ENCODE measurements at regions not wholly inside any gene's neighbourhood (a gene's known extent, or its start where the extent isn't known, plus 50 kb on each side); places are given as distances from the start of the nearest gene placed in this dataset.
"Not testable (repeated sequence)": the region's sequence is repeated elsewhere in the genome, so short reads cannot be mapped to it uniquely, and the experiment has no call there.

DNA sequence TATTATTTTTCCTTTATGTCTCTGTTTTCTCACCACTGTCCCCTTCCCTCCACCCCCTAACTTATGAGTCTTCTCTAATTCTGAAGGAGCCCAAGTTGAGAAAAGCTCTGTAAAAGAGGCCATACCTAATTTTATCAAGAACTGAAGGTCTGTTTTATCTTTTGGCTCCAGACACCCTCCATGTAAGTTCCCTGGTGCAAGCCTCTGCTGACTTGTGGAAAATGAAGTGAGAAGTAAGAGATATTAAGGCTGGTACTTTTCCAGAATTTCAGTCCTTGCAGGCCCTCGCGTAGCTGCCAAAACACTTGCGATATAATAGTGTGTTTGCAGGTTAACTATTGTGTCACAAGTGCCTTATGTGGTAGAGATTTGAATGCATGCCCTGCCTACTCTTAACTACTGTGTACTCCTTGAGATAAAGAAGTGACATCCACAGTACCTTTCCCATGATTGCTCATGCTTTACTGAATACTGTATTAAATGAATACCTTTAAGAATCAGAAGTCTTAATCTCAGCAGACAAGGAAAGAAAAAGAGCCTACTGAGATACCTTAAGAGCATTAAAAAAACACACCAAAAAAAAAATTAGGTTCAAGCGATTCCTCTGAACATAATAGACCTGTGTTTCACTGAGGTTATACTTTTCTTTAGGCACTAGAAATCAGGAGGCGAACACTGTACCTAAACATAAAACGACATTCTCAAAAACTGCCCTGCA lies 143.6 kb upstream of the ZNF184 start:
- no peak for DNase-seq

DNA sequence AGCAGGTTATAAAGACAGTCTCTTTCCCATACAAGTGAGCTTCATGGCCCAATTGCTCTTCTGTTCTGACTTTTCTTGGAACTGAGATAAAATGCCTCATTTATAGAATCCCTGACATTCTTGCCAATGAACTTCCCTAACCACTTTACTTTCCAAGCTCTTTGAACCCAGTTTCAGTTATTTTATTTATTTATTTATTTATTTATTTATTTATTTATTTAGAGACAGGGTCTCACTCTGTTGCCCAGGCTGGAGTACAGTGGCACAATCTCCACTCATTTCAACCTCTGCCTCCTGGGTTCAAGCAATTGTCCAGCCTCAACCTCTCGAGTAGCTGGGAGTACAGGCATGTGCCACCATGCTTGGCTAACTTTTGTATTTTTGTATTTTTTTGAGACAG lies 138.5 kb upstream of the ZNF184 start:
- DNase-seq, result no peak

DNA sequence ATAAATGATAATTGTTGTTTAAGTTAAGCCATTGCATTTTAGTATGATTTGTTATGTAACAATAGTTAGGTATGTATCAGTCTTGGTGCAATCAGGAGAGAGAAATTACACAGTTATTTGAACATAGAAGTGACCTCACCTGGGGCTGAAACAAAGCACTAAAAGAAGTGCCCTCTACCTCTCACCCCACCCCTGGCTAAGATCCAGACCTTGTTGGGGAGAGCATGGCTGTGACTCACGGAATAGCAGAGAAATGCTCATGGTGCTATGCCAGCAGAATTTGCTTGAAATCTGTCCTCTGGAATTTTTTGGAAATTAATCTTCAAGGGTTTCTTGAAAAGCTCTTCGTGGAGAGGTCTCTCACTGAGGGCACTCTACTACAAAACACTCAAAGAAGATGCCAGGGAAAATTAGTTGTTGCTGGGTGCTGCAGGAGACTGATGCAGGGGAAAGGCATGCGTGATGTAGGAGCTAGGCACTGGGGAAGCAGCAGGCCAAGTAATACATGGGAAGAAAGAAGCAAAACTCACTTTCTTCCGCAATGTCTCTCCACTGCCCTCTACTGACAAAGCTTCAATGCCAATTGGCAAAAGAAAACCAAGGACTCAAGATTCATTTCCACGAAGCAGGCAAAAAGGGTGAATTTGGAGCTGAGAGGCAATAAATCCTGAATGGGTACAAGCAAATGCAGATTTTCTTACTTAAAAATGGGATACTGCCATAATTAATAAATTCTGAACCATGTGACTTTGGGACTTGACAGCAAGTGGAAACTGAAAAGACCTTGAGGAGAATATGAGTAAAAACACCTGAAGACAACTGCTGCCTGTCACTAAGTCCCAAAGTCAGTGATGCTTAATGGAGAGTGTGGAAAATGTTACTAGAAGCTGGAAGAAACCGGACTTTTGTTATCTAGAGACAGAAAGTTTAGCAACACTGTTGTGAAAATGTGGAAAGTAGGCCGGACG lies 136.3 kb upstream of the ZNF184 start:
- peak; percentile 16 for DNase-seq

DNA sequence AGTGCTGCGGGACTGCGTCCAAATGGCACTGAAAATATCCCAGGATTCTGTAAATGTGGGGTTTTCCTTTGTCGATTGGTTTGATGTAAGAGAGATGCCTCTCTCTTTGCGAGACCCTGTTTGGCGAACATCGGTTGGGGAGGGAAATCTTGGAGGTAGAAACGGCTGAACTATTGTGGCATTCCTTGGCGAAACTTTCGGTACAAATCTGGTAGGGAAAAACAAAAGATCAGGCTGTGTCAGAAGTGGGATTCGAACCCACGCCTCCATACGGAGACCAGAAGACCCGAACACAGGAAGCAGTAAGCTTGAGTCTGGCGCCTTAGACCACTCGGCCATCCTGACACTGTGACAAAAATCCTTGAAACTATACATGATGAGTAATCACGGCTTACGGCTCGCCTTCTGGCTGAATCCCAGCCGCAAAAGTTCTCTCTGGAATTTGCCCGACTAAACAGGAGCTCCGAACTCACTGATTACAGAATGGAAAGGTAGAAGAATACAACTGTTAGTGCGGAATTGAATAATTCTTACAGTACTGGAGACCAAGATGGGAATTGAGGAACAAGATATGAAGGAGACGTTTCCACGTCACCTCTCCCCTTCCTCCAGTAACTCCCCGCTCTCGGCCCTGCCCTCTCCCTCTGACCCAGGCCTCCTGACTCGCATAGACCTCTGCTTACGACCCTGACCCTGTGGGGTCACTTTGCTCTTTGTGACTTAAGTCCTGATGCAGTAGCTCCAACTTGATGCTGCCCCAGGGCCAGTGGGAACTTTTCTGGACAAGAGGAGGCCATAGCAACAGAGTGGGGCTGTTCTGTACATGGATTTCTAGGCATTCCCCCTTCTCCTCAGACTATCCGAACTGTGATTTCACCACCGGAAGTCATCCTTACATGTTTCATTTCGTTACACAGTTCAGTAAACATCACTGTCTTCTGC lies 132.8 kb upstream of the ZNF184 start:
- peak; percentile 23 for DNase-seq

DNA sequence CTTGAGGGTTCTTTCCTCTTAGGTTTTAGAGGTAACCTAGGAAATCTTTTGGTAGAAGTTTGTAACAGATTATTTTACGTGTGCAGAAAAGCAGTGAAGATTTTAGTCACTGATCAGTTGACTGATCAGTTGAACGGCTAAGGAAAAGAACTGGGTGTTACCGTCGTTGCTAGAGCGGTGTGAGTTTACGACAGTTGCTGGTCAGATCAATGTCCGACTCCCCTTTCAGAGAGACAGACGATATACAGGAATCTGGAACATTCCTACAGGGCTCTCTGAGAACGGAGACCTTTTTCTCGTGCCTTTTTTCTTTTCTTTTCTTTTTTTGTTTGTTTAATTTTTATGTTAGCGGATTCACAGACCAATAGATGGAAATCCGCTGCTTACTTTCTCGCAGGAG lies 132.1 kb upstream of the ZNF184 start:
- no peak for DNase-seq

DNA sequence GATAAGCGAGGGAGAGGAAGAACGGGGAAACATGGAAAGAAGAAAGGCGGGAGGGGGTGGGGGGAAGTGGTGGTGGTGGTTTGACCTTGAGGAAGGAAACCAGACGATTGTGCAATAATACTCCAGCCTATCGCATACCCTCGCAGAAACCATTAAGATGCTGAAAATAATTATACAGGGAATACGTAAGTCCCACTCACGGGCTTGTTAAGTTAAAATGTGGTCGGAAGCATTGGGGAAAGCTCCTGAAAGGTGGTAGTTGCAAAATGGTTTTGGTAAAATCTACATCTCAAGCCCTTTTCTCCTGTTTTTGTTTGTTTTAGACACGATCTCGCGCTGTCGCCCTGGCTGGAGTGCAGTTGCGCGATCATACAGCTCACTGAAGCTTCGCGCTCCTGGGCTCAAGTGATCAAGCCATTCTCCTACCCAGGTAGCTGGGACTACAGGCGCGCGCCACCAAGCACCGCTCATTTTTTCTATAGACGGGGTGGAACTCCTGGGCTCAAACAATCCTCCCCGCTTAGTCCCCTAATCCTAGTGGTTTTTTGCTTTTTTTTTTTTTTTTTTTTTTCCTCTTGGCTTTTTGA lies 128.9 kb upstream of the ZNF184 start:
- no peak for DNase-seq

DNA sequence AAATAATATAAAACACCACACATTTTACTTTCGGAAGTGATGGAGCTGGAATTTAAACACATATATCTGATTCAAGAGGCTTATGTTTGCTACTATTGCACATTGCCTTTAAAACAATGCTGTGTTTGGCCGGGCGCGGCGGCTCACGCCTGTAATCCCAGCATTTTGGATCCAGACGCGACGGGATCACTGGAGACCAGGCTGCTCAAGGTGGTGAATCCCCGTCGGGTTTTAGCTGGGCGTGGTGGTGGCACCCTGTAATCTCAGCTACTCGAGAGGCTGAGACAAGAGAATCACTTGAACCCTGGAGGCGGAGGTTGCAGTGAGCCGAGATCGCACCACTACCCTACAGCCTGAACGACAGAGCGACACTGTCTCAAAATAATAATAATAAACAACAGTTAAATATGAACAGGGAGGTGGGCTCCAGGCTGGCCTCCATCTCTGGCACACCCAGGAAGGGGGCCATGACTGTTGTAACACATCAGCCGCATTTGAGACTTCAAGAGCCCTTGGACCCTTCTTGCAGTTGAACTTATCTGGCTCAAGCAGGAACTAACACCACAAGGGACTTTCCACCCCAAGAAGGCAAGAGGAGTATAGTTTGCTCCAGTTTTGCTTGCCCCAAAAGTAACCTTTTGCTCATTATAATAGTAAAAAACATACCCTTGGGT lies 127.1 kb upstream of the ZNF184 start:
- no peak for DNase-seq

DNA sequence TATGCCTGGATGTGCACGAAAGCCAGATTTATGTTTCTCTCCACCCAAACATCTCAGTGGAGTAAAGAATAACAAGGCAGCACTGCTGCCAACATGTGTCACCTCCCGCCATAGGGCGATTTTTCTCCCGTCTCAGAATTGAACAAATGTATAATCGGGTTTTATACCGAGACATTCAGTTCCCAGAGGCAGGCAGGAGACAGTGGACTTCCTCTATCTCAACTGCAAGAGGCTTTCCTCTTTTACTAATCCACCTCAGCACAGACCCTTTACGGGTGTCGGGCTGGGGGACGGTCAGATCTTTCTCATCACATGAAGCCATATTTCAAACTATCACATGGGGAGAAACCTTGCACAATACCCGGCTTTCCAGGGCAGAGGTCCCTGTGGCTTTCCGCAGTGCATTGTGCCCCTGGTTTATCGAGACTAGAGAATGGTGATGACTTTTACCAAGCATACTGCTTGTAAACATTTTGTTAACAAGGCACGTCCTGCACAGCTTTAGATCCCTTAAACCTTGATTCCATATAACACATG lies 124.2 kb upstream of the ZNF184 start:
- DNase-seq, result not testable (repeated sequence)

DNA sequence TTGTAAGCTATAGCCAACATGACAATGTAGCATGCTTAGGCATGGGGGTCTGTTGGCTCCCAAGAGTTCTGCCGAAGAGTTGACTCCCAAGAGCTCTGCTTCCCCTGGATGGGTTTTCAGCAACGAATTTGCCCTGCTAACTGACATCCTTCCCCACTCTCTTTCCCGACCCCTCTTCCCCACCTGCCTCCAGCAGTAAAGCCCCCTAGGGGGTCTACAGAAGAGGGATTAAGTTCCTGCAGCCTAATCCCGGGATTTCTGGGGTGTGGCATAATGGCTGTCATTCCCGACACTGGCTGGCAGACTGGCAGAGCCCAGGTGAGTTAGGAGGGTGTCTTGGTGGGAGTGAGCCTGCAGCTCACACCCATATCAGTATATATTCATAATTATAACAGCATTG lies 121.0 kb upstream of the ZNF184 start:
- DNase-seq, result no peak

DNA sequence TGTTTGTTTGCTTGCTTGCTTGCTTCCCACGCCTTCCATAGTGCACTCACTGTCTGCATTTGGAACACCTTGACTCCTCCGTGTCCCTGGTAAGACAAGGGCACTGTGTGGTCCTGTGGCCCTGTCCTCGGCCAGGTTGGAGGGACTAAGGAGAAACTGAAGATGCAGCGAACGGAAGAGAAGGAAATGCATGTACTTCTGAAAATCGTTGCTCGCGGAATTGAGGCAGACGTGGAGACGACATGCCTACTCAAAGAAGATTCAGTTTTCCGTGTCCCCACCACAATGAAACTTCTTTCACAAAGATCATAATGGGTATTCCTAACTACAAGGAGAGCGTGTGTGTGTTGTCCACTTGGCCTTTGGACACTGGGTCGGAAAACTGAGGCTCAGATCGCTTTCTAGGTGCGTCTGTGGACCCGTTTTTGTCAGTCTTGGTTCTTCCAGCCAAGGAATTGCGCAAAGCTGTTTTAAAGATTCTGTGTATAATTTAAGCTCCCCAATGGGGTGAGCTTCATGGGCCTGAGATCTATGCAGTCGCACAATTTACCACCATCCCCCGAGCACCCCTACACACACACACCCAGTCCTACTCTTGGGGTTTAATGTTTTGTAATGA lies 120.4 kb upstream of the ZNF184 start:
- no peak for DNase-seq

DNA sequence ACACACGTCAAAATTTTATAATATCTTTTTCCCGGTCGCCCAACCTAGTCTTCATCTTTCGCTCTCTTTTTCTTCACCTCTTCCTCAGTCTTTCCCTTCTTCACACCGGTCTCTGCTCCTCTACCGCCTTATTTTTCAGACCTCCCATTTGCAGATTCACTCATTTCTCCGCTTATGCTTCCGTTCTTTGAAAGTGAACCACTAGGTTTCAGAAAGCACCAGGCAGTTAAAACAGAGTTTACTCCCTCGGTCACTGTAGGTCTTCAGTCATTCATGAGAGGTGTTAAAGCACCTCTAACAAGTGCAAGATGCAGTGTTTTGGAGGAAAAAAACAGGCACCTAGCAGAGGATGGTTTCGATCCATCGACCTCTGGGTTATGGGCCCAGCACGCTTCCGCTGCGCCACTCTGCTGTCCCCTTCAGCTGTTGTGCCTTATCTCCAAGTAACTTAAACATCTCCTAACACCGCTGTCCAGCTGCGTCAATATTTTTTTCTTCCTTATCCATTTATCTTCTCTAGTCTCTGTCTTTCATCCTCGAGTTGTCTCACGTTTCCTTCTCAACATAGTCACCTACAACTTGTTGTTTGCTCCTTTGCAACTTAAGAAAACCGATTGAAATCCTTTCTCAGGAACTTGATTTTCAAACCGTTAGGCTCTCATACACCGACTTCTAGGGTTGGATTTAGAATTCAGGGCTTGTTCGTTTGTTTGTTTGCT lies 119.7 kb upstream of the ZNF184 start:
- DNase-seq, result peak; percentile 27

DNA sequence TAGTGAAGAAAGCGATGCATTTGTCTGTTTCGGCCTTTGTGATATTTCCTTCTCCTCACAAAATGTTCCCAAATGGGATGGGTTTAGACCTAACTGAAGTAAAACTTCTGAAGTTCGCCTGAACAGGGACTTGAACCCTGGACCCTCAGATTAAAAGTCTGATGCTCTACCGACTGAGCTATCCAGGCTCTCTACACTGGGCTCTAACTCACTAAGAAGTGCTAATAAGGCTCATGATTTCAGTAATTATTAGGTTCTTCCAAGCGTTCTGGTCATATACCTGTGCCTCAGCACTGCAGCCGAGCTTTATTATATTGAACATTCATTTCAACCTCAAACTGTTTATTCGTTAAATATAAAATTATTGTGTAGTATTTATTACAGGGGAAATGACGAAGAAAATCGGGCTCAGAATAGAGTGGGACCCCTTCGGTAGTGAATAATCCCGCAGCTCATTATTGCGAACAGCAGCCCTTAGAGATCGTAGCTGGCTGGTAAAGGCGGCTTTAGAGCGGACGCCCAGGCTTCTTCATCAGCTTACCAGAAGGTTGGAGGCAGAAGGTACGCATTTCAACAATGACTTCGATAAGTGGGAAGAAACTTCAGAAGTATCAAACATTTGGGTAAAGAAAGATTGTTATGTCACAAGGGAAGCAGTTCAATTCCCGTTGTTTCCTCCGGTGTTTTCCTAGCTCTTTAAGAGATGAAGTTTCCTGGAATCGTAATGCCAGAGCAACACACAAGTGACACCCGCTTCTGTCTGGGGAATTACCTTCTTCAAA lies 119.0 kb upstream of the ZNF184 start:
- DNase-seq, result no peak

DNA sequence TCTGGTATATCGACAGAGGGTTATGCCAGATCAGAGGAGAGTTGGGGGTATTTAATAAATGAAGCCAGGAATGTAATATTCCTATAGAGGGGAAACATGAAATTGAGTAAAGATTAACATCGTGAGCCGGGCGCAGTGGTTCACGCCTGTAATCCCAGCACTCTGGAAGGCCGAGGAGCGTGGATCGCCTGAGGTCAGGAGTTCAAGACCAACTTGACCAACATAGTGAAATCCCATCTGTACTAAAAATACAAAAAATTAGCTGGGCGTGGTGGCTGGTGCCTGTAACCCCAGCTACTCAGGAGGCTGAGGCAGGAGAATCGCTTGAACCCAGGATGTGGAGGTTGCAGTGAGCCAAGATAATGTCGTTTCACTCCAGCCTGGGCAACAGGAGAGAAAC lies 112.4 kb upstream of the ZNF184 start:
- not testable (repeated sequence) for DNase-seq

DNA sequence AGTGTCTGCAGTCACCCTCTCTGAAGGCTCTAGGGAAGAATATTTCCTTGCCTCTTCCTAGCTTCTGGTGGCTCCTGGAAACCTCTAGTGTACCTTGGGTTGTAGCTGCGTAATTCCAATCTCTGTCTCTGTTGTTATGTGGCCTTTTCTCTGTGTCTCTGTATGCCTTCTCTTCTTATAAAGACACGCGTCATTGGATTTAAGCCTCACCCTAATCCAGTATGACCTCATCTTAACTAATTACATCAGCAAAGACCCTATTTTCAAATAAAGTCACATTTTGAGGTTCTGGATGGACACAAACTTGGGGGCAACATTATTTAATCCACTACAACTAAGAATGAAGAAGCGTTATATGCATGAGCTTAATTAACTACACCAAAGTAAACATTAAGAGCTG lies 111.4 kb upstream of the ZNF184 start:
- DNase-seq, result no peak

DNA sequence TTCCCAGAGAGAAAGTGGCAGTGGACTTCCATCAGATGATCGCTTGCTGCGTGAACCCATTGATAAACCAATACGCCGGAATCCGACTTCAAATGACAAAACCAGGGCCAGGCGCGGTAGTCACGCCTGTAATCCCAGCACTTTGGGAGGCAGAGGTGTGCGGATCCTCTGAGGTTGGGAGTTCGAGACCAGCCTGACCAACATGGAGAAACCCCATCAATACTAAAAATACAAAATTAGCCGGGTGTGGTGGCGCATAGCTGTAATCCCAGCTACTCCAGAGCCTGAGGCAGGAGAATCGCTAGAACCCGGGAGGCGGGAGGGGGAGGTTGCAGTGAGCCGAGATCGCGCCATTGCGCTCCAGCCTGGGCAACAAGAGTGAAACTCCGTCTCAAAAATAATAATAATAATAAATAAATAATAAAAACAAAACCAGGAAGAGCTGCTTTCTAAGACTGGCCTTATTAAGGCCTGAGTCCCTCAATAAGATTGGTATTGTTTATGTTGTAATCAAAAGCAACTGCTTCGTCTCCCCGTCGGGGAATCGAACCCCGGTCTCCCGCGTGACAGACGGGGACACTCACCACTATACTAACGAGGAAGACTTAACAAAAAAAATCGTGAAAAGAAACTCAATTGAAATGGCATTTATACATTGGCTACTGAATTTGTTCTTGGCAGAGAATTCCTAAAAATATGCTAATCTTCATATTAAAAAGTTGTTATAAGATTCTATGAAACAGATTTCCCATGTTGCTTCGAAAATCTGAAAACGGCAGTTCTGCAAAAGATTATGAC lies 110.2 kb upstream of the ZNF184 start:
- no peak for DNase-seq

DNA sequence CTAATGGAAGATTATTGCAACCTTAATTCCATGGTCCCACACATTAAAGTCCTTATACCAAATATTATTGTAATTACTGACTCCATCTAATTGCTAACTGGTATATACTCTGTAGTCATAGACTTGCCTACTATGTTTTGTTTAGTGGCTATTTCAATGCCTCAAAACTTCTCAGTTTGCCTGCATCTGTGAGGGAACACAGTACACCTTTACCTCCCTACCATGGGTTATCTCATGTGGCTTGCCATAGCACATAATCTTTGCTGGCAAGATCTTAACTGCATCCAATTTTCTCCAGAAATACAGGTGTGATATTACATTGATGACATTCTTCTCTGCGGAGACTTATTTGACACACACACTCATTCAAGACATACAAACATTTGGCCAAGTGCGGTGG lies 107.1 kb upstream of the ZNF184 start:
- no peak for DNase-seq

DNA sequence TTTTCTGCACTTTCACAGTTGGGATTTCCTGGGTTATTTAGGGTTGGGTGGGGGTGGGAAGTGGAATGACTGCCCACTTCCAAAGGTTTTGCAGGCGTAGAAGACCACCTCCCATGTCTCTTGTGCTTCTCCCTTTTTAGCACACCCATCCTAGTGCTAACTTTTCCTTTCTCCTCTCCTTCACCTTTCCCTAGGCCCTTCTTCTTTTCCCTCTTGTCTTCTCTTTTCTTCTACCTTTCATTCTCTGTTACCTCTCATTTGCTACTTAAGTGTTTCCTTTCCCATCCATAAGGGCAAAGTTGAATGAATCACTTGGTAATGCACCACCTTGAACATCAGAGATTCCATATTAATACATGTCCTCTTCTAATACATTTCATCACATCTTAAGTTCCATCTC lies 105.0 kb upstream of the ZNF184 start:
- no peak for DNase-seq

DNA sequence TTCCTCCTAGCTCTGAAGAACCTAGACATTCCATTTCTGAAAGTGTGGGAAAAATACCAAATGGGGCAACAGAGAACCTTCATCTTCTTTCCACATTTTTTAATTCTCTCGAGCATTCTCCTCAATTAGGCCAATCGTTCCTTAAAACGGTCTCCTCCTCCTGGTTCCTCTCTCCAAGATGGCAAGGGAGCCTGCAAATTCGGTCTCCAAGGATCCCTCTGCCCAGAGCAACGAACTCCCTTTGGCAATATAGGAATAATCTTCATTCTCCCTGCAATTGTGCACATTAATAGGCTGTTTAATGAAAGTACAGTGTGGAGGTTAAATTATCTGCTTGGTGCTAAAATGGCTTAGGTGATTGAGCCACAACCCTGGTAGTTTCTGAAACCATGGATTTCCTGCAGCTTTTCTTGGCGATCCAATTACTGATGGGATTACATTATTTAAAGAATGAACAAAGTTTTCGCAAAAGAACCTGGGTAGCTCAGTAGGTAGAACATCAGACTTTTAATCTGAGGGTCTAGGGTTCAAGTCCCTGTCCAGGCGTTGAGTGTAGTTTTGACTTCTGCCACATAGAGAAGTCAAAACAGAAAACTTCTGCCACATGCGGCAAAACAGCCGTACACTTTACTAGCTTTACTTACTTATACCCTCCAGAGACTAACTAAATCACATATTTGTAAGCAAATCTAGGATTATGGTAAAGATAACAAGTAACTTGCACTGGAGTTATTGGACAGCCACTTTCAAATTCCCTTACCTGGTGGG lies 102.9 kb upstream of the ZNF184 start:
- no peak for DNase-seq

All from amniotic stem cell (primary cell).